GM19328 (cell line): ENCODE measurements at regions not wholly inside any gene's neighbourhood (a gene's known extent, or its start where the extent isn't known, plus 50 kb on each side); places are given as distances from the start of the nearest gene placed in this dataset.
A peak's percentile ranks its signal among the peaks of the same experiment; 100 is the strongest.

Source experiments
- ATAC-seq: cut with Tn5 transposase; IDR thresholded peaks from one replicate; pipeline ENCODE4 v1.9.1; 2021; ENCODE audit warnings: mild to moderate bottlenecking, moderate library complexity; ENCODE audit not compliant: unreplicated experiment

DNA sequence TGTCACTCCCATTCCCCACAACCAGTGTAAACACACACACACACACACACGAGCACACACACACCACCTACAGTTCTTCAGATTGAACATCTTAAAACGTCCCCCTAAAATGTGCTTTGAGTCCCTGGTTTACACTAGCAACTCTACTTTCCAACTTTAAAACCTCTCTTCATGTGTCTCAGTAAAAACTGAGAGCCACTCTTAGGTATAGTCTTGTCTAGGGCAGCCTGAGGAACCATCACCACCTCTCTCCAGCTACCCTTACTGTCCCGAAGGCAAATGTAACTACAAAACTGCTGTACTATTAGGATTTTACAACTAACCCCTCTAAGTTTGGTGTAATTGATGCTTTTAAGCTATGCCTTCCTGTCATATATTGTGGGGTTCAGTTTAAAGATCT, 1501.6 kb upstream of the MIR17HG start:
- ATAC-seq = no peak

DNA sequence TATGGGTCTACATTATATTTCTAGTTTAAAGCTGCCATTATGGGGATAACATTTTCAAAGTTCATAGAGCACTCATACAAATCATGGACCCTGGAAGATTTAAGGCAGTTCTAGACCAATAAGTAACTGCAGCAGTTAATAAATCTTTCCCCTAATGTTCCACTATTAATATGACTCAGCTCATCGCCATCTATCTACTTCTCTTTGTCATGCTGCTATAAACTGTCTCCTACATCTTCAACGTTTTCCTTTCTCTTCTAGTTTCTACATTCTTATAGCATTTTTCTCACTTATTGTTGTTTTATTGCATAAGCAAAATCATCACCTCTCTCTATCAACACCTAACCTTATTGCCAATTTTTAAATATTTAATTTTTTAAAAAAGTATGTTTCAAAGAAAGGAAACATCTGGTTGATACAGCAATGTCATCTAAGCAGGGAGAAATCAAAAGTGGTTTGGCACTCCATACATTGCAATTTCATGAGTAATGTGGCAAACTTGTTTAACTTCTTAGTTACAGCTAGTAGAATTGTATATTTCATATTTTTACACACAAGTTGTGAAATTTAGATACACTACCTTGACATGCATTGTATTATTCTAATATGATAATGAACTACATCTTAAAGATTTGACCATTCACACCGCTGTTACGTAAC, 1500.4 kb upstream of the MIR17HG start:
- no peak for ATAC-seq

DNA sequence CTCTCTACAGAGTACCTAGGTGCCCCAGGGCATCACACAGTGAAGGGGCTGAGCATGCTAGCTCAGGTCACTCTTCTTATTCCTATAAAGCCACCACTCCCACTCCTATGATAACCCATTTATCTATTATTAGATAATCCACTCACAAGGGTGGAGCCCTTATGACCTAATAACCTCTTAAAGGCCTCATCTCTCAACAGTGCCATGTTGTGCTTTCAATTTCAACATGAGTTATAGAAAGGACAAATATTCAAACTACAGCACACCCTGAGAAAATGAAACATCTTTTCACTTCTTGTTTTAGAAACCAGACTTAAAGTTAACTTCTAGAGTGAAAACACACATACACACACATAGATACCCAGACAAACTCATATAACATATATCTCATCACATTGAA, 1494.9 kb upstream of the MIR17HG start:
- ATAC-seq = no peak

- ATAC-seq = no peak
Observed at GRCh38 chr13:89856512-89856911, 1491.0 kb upstream of the MIR17HG start.

DNA sequence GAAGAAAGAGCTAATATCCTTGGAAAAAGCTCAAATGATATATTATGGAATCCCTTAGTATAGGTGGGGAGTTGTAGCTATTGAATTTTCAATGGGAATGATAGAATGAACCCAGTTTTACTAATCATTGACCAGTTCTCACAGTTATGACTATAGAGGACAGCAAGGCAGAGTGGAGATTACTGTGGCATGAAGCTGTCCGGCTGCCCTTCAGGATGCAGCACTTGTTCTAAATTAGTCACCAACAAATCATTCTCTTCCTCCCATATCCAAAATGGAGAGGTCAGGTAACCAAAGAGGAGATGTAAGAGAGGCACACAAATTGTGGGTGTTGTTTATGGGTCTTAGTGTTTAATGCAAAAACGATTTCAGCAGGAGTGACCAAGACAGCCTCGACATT, 1490.0 kb upstream of the MIR17HG start:
- ATAC-seq = no peak

DNA sequence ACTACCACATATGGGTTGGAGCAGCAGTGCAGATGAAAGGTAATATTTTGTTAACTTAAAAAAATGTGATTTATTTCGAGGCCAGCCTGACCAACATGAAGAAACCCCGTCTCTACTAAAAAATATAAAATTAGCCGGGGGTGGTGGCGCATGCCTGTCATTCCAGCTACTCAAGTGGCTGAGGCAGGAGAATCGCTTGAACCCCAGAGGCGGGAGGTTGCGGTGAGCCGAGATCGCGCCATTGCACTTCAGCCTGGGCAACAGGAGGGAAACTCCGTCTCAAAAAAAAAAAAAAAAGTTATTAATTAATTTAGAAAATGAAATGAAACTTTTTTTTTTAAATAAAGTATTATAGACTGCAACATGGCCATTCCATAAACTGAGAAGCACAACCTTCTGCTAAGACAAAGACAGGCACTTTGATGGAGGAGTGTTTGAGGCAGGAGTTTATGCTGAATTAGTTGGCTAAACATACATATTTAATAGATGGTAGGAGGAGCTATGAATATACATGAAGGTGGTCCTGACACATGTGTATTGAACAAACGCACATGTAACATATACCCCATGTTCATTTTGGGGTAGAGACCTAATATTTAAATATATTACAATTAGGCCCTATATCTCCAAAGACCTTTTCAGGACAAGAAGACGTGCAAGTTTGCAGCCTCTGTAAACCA, 1485.3 kb upstream of the MIR17HG start:
- no peak for ATAC-seq

- ATAC-seq = no peak
Observed at GRCh38 chr13:89862691-89863036, 1484.8 kb upstream of the MIR17HG start.

GRCh38 chr13:89865164-89866064, 1482.1 kb upstream of the MIR17HG start:
- no peak for ATAC-seq

- ATAC-seq = no peak
Observed at GRCh38 chr13:89869312-89869711, 1478.2 kb upstream of the MIR17HG start.

GRCh38 chr13:89878904-89879303, 1468.6 kb upstream of the MIR17HG start:
- no peak for ATAC-seq

- no peak for ATAC-seq
Observed at GRCh38 chr13:89880201-89880600, 1467.3 kb upstream of the MIR17HG start.

DNA sequence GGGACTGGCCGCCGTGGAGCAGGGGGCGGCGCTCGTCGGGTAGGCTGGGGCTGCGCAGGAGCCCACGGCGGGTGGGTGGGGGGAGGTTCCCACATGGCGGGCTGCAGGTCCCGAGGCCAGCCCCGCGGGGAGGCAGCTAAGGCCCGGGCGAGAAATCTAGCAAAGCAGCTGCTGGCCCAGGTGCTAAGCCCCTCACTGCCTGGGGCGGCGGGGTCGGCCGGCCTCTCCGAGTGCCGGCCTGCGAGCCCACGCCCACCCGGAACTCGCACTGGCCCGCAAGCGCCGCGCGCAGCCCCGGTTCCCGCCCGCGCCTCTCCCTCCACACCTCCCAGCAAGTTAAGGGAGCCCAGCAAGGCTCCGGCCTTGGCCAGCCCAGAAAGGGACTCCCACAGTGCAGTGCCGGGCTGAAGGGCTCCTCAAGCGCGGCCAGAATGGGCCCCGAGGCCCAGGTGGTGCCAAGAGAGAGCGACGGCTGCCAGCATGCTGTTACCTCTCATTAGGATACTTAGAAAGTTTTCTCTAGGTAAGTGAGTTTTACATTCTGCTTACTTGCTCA, 1463.5 kb upstream of the MIR17HG start:
- no peak for ATAC-seq

DNA sequence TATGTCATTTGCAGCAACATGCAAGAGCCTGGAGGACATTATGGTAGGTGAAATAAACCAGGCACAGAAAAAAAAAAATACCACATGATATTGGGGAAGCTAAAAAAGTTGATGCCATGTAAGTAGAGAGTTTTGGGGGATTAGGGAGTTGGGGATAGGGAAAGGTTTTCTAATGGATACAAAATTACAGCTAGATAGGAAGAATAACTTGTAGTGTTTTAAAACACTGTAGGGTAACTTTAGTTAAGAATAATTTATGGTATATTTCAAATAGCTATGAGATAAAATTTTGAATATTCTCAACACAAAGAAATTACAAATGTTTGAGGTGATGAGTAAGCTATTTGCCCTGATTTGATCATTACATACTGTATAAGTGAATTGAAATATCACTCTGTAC, 1456.7 kb upstream of the MIR17HG start:
- no peak for ATAC-seq

DNA sequence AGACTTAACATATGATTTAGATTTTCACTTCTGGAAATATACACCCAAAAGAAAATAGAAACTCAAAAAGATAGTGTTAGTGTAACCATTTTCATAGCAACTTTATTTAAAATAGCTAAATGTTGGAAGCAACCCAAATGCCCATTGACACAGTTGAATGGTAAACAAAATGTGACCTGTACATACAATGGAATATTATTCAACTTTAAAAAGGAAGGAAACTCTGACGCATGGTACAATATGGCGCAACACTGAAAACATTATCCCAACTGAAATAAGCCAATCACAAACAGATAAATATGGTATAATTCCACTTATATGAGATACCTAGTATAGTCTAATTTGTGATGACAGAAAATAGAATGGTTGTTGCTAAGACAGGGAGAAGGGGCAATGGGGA, 1456.1 kb upstream of the MIR17HG start:
- no peak for ATAC-seq

DNA sequence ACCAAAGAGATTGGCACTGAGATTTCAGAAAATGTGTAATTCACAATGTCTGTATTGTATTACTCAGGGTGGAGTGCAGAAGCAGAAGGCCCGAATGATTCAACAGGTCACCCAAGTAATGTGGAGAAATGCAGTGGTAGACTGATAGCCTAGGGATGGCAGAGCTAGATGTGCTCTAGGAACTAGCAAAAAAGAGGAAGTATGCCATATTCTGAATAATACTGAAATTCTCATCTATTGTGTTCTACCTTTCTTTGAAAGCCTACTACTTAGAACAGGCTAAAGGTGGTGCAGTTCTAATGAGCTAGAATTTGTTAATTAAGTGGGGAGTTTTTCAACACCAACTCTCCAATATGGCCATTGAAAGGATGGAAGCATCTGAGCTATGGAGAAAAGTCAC, 1449.8 kb upstream of the MIR17HG start:
- ATAC-seq = peak; percentile 62

DNA sequence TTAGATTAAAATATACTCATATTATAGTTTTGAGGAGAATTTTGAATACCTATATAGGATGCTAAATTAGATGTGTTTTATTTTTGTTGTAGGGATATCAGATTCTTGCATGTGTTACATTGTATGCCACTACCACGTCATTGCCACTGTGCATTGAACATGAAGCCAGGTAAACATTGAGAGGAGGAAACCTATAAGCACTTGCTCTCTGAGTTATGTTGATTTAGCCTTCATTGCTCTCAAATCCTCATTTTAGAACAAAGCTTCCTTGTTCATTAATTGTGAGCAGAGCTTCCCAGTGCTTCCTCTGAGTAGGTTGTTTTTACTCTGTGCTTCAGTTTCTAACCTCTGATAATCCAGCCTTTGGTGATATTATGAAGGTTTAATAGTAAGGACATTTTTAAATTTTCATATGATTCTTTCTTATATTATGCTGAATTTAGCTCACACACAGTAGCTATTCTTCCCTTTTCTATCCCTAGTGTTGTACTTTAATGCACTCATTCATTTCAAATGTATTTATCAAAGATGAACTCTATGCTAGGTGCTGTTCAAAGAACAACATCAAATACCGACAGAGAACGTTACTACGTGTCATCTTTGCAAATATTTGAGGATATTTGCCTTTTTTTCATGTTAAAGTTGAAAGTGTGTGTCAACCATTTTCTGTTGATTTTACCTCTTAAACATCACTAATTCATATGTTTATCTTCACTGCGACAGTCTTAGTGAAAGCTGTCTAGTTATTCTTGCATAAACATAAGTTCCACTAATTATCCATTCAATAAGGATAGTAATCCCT, 1448.0 kb upstream of the MIR17HG start:
- no peak for ATAC-seq

DNA sequence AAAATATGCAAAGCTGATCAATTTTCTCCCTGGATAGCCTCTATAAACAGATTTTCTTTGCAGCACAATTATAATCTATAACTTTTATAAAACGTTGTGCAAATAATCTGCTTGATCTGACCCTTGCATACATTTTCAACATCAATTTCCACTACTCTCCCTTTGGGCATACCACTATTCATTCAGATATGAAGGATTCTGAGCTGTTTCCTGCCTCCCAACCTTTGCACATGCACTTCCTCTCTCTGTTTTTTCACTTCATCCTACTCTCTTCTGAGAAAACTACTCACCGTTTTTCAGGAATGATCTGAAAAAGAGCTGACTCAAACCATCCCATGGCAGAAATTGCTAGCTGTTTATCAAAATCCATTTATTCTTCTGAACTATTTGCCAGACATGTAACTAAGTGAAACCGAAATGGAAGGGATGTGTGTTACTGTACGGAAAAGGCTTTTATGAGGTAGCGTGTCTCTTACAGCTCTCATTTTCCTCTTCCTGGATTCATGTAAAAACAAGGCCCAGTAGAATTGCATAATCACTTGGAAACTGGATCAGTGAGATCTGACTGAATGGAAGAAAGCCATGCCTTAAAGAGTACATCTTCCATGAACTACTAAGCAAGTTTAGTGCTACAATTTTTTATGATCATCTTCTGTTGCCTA, 1447.3 kb upstream of the MIR17HG start:
- ATAC-seq = no peak

DNA sequence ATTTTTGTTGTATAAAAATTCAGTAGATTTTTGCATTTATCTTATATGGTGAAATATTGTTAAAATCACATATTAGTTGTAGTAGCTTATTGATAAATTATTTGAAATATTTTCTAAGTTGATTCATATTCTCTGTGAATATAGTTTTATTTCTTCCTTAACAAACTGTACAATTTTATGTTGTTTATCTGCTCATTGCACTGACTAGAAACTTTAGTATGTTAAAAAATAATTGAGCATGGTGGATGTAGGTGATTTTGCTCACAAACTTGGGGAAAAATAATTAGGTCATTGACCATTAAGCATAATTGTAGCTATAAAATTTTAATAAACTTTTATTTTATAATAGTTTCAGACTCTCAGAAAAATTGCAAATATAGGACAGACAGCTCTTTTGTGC, 1445.3 kb upstream of the MIR17HG start:
- no peak for ATAC-seq

DNA sequence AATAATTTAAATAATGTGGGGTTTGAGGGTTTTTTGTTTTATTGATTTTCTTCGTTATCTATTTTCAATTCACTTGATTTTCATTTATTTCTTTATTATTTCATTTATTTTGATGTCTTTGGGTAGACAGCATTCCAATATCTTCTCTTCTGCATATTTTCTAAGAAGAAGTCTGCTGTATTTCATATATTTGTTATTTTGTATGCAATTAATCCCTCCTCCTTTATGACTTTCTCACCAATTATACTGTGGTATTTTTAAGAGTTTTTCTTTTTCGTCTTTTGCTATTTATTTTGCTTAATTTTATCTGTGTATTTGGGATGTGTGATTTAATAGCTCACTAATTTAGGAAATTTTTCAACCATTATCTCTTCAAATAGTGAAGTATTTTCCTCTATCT, 1444.4 kb upstream of the MIR17HG start:
- ATAC-seq = no peak

GRCh38 chr13:89910166-89910565, 1437.3 kb upstream of the MIR17HG start:
- ATAC-seq = no peak
